Renal cortex interstitium (tissue), 11 donors: ENCODE measurements at regions not wholly inside any gene's neighbourhood (a gene's known extent, or its start where the extent isn't known, plus 50 kb on each side); places are given as distances from the start of the nearest gene placed in this dataset.

Source experiments
- DNase-seq, 11 donors: peaks; one replicate each; pipeline ENCODE4 v3.0.0-alpha.2; 2013; ENCODE audit warnings: low read depth in 9 of 11, low spot score in 4 of 11; ENCODE audit errors: extremely low read depth in 1 of 11

DNA sequence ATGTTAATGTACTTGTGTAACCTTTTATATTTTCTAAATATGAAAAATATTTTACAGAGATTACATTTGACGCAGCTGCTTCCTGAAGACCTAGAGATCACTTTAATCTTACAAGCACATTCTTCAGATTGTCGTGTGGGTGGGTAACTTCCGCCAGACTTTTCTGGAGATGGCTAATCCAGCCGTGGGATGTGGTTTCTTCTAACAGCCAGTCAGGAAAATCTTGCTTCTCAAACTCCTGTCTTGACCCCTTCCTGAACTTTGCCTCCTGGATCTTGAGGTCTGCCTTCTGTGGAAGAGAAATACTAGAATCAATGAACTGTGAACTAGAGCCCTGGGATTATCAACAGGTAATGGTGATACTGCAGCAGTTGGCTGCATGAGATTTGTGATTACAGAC, 401.6 kb upstream of the TNP1 start:
- DNase-seq = no peak

DNA sequence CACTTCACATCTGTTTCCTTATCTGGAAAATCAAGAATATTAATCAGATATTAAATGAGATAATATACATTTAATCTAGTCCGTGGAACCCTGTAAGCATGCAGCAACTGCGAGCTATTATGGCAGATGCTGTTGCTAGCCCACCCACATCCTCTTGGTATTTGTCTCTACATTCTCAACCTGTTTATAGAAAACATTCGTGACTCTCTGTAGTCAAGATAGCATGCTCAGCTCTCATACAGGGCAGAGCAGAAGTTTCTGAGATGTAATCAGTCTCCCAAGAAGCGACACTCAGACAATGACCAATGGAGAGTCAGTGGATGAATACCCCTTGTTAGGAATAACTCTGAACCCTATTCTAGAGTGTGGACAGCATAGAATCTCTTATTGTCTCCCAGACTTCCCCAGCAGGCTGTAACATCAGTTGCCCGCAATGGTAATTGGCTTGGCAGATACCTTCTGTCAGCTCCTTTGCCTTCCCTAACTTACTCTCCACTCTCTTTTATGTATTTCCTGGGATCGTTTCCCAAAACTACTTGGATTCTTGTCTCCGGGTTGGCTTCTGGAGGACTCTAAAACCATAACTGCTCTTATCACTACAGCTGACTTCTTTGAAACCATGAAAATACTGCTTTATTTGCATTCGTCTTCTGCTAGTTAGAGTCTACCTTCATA, 400.7 kb upstream of the TNP1 start:
- DNase-seq = no peak

DNA sequence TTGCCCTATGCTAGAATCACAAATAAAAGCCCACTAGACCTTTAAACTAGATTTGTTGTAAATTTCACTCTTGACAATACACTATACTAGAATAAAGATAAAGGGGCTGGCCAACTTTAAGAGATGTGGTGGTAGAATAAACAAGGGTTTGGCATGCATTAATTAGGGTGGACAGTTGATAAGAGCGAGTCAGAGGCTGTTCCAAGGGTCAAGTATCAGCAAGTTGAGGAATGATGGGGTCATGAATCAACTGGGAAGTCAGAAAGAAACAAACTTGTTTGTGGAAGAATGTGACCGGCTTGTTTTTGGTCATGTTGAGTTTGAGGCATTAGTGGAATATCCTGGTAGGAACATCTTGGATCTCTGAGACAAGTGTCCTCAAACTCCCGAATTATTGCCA, 398.3 kb upstream of the TNP1 start:
- no peak for DNase-seq

DNA sequence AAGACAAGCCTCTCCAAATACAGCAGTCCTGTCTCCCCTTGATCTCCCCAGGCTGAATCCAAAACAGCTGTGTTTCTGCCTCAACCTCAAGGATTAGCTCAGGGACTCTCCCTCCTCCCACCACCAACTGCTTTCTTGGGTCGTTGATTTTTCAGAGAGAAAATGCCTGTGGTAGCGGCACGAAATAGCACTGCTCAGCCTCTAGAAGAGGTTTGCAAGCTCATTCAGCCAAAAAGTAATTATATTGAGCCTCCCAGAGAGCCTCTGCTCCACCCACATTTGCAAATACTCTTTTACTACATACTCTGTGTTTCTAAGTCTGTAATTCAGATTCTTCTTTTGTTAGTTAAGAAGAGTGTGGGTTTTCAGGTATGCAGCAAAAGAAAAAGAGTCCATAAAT, 396.4 kb upstream of the TNP1 start:
- no peak for DNase-seq

- no peak for DNase-seq
Measured at GRCh38 chr2:217254111-217254510, 394.2 kb upstream of the TNP1 start.

- DNase-seq = no peak
Measured at GRCh38 chr2:217252181-217252580, 392.3 kb upstream of the TNP1 start.

GRCh38 chr2:217250013-217250524, 390.2 kb upstream of the TNP1 start:
- DNase-seq = peak; percentile 64 to 84 (median 76)

GRCh38 chr2:217249121-217250012, 389.5 kb upstream of the TNP1 start:
- DNase-seq = no peak

GRCh38 chr2:217248312-217248935, 388.6 kb upstream of the TNP1 start:
- DNase-seq = peak in 9 of 11 donors; percentile 60 to 85 (median 72)

- no peak for DNase-seq
Measured at GRCh38 chr2:217247476-217247875, 387.6 kb upstream of the TNP1 start.

DNA sequence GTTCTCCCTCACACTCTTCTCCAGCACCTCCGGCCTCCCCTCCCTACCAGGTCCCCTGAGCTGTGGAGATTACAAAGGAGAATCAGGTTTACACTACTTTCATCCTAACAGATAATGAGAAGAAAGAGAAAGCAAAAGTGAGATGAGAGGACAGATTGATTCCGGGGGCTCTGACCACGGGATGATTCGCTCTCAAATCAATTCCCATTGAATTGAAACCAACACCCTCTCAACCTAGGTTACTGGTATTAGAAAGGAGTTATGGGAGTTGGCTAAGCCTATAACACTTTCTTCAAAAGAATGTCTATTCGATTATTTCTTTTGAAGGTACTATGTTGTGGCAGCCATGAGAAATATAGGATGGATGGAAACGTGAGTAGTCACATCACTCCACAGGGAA, 386.2 kb upstream of the TNP1 start:
- DNase-seq = no peak

- DNase-seq = no peak
Measured at GRCh38 chr2:217244815-217245214, 385.0 kb upstream of the TNP1 start.

GRCh38 chr2:217242947-217243346, 383.1 kb upstream of the TNP1 start:
- no peak for DNase-seq

- DNase-seq = no peak
Measured at GRCh38 chr2:217231724-217232123, 371.9 kb upstream of the TNP1 start.

DNA sequence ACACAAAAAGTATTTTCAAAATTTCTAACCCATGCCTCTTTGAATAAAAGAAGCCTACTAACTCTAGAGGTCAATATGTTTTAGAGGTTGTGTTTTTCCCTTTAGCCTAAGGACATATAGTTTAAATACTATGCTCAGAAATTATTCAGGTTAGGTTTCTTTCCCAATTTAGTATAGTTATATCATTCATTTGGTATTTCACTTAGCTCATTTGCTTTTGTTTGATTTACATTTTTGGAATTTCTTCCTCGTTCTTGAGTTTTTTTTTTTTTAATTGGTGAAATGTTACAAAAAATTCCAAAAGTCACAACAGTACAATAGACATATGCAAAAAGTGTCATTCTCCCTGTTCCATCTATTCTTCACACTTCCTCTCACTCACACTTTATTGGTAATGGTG, 371.3 kb upstream of the TNP1 start:
- DNase-seq = no peak

DNA sequence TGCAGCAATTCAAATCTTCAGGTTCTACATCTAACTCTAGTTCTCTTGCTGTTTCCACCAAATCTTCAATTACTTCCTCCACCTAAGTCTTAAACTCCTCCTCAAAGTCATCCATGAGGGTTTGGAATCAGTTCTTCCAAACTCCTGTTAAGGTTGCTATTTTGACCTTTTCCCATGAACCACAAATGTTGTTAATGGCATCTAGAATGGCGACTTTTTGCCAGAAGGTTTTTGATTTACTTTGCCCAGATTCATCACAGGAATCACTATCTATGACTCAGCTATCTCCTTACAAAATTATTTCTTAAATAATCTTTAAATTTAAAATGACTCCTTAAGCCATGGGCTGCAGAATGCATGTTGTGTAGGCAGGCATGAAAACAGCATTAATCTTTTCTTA, 368.9 kb upstream of the TNP1 start:
- DNase-seq = no peak

GRCh38 chr2:217227794-217228193, 367.9 kb upstream of the TNP1 start:
- no peak for DNase-seq

- no peak for DNase-seq
Measured at GRCh38 chr2:217225596-217225995, 365.7 kb upstream of the TNP1 start.

DNA sequence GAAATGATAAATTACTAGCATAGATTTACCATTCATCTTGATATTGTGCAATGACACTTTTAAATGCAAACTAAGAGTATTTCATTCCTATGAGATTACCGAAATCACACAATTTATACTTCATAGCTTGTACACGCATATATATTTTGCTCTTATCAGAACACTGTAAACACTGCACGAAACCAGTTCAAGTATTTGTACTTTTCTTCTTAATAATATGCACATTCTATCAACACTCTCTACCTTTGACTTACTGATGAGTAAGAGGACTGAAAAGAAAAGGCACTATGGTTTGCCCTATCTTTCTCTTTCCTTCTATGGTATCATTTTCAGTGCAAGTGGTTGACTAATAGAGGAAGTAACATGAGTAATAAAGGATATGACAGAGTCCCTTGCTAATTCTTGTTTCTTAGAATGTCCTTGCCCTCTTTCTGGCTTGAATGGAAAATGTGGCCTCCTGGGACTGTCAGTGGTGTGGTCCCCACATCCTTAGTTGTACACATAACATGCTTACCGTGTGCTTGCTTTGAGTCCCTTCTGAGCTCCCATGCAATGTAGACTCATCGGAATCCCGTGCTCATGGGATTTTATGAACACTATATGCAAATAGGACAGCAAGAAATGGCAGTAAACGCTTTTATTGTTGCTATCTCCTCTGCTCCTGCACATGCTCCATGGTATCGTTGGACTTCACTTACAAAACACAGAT, 363.5 kb upstream of the TNP1 start:
- no peak for DNase-seq
